ENCODE measurements at regions not wholly inside any gene's neighbourhood (a gene's known extent, or its start where the extent isn't known, plus 50 kb on each side); places are given as distances from the start of the nearest gene placed in this dataset.

GRCh38 chr22:27086080-27087044, 429.0 kb downstream of the MIAT start:
- TF ChIP-seq, protein P1, sequence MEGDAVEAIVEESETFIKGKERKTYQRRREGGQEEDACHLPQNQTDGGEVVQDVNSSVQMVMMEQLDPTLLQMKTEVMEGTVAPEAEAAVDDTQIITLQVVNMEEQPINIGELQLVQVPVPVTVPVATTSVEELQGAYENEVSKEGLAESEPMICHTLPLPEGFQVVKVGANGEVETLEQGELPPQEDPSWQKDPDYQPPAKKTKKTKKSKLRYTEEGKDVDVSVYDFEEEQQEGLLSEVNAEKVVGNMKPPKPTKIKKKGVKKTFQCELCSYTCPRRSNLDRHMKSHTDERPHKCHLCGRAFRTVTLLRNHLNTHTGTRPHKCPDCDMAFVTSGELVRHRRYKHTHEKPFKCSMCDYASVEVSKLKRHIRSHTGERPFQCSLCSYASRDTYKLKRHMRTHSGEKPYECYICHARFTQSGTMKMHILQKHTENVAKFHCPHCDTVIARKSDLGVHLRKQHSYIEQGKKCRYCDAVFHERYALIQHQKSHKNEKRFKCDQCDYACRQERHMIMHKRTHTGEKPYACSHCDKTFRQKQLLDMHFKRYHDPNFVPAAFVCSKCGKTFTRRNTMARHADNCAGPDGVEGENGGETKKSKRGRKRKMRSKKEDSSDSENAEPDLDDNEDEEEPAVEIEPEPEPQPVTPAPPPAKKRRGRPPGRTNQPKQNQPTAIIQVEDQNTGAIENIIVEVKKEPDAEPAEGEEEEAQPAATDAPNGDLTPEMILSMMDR (IDR thresholded peaks at IDR 0.05 in 4 of 5, conservative IDR thresholded peaks at IDR 0.05 in 1 of 5), result no peak
- no peak for TF ChIP-seq POLR2A (IDR thresholded peaks at IDR 0.05)
- in situ Hi-C loops (cut with MboI; ENCODE audit: low sequenced_read_pairs in 4 of 4) (no loop called here), intact Hi-C loops (cut with DNase I; ENCODE audit: low total_unique reads) (no loop called here)
- DNase-seq (no peak), ATAC-seq (no peak)
- Histone ChIP-seq H3K4me1 (no peaks in the 10 kb centered on the region), H3K36me3 (no peaks in the 10 kb centered on the region), H3K27me3 (peaks cover 14 to 33% (median 31%) of the 10 kb centered on the region in 3 donors), H3K27ac (no peak overlapping the region), H3K9me3 (peaks cover 0 to 5% (median 0%) of the 10 kb centered on the region in 3 donors), H3K4me3 (no peak overlapping the region)

- no peak for DNase-seq
- H3K27ac ChIP-seq, result no peak overlapping the region
- H3K27me3 ChIP-seq, result peaks cover 14 to 36% (median 29%) of the 10 kb centered on the region in 3 donors
- peaks cover 0 to 5% (median 0%) of the 10 kb centered on the region in 3 donors for H3K9me3 ChIP-seq
- no peaks in the 10 kb centered on the region for H3K4me1 ChIP-seq
- no peaks in the 10 kb centered on the region for H3K36me3 ChIP-seq
- no peak overlapping the region for H3K4me3 ChIP-seq
- intact Hi-C loops (cut with DNase I; ENCODE audit: low total_unique reads), result no loop called here
- ATAC-seq, result no peak
- TF ChIP-seq POLR2A (IDR thresholded peaks at IDR 0.05), result no peak
- in situ Hi-C loops (cut with MboI; ENCODE audit: low sequenced_read_pairs in 4 of 4), result no loop called here
Measured at GRCh38 chr22:27087051-27087450, 429.7 kb downstream of the MIAT start.

DNA sequence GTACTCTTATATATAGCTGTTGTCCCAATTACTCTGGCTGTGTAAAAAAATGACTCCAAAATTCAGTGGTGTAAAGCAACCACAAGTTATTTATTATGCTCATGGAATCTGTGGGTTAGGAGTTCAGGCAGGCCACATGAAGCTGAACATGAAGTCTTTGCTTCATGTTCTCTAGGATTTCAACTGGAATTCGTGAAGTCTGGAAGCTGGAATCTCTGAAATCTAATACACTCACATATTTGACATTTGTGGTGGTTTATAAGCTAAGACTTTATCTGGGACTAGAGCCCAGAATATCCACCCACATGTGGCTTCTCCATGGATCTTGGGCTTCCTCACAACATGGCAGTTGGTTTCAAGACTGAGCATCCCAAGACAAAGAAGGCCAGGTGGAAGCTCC, 430.6 kb downstream of the MIAT start:
- H3K4me3 ChIP-seq, result no peak overlapping the region
- DNase-seq (no peak), ATAC-seq (no peak)
- no peaks in the 10 kb centered on the region for H3K4me1 ChIP-seq
- H3K27ac ChIP-seq, result no peak overlapping the region
- no peak for TF ChIP-seq POLR2A (IDR thresholded peaks at IDR 0.05)
- TF ChIP-seq, protein P1 (IDR thresholded peaks at IDR 0.05 in 4 of 5, conservative IDR thresholded peaks at IDR 0.05 in 1 of 5), result no peak
- intact Hi-C loops (cut with DNase I; ENCODE audit: low total_unique reads), result no loop called here
- H3K9me3 ChIP-seq, result peaks cover 0 to 5% (median 0%) of the 10 kb centered on the region in 3 donors
- in situ Hi-C loops (cut with MboI; ENCODE audit: low sequenced_read_pairs in 4 of 4), result no loop called here
- no peaks in the 10 kb centered on the region for H3K36me3 ChIP-seq
- H3K27me3 ChIP-seq, result peaks cover 14 to 38% (median 29%) of the 10 kb centered on the region in 3 donors

- no peak overlapping the region for H3K4me3 ChIP-seq
- no peak for DNase-seq
- peaks cover 14 to 46% (median 35%) of the 10 kb centered on the region in 3 donors for H3K27me3 ChIP-seq
- H3K9me3 ChIP-seq, result peaks cover 0 to 5% (median 0%) of the 10 kb centered on the region in 3 donors
- intact Hi-C loops (cut with DNase I; ENCODE audit: low total_unique reads) (no loop called here), in situ Hi-C loops (cut with MboI; ENCODE audit: low sequenced_read_pairs in 4 of 4) (no loop called here)
- TF ChIP-seq, protein P1 (IDR thresholded peaks at IDR 0.05 in 4 of 5, conservative IDR thresholded peaks at IDR 0.05 in 1 of 5), result no peak
- TF ChIP-seq POLR2A (IDR thresholded peaks at IDR 0.05), result no peak
- no peaks in the 10 kb centered on the region for H3K4me1 ChIP-seq
- no peaks in the 10 kb centered on the region for H3K36me3 ChIP-seq
- no peak overlapping the region for H3K27ac ChIP-seq
- ATAC-seq, result no peak
Measured at GRCh38 chr22:27089264-27089663, 431.9 kb downstream of the MIAT start.

DNA sequence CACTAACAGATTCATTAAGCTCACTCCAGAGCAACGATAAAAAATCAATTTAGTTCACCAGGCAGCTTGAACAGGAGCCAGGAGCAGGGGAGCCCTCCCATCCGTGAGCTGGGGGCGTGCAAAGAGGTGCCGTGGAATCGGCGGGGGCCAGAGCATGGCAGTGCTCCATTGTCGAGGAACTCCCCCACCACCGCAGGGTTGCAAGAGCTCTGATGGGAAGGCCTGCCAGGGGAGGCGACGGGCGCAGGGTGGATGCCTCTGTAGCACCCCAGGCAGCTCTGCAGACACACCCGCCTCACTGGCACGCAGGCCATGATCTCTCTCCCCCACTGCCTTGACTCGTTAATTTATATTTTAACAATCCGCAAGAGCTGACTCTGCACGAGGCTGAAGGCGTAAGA, 433.2 kb downstream of the MIAT start:
- in situ Hi-C loops (cut with MboI; ENCODE audit: low sequenced_read_pairs in 4 of 4), result no loop called here
- peaks cover 0 to 5% (median 0%) of the 10 kb centered on the region in 3 donors for H3K9me3 ChIP-seq
- no peak for TF ChIP-seq POLR2A (IDR thresholded peaks at IDR 0.05)
- TF ChIP-seq, protein P1 (IDR thresholded peaks at IDR 0.05 in 4 of 5, conservative IDR thresholded peaks at IDR 0.05 in 1 of 5), result no peak
- H3K4me3 ChIP-seq, result no peak overlapping the region
- no peak for ATAC-seq
- no peaks in the 10 kb centered on the region for H3K36me3 ChIP-seq
- no peak for DNase-seq
- no peaks in the 10 kb centered on the region for H3K4me1 ChIP-seq
- no peak overlapping the region for H3K27ac ChIP-seq
- intact Hi-C loops (cut with DNase I; ENCODE audit: low total_unique reads), result no loop called here
- peaks cover 14 to 43% (median 32%) of the 10 kb centered on the region in 3 donors for H3K27me3 ChIP-seq

Measured in gastrocnemius medialis (tissue), 4 donors.